Hypothalamus (tissue), 51 donors: ENCODE measurements at regions not wholly inside any gene's neighbourhood (a gene's known extent, or its start where the extent isn't known, plus 50 kb on each side); places are given as distances from the start of the nearest gene placed in this dataset.
A peak's percentile ranks its signal among the peaks of the same experiment; 100 is the strongest.
"Not testable (repeated sequence)": the region's sequence is repeated elsewhere in the genome, so short reads cannot be mapped to it uniquely, and the experiment has no call there.

Experiments
- DNase-seq, 51 donors: peaks; one replicate each; lab custom pipeline; 2025; lab: John Stamatoyannopoulos, UW

DNA sequence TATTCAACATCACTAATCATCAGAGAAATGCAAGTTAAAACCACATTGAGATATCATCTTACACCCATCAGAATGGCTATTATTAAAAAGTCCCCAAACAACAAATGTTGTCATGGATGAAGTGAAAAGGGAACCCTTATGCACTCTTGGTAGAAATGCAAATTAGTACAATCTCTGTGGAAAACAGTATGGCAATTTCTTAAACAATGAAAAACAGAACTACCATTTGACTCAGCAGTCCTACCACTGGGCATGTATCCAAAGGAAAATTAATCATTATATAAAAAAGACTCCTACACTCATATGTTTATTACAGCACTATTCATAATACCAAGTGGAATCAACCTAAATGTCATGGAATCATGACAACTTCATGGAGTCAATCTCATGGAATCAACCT lies 611.3 kb upstream of the GJE1 start:
- no peak for DNase-seq

- no peak for DNase-seq
Measured at GRCh38 chr6:141513830-141514229, 618.9 kb upstream of the GJE1 start.

- no peak for DNase-seq
Measured at GRCh38 chr6:141510803-141511202, 621.9 kb upstream of the GJE1 start.

DNA sequence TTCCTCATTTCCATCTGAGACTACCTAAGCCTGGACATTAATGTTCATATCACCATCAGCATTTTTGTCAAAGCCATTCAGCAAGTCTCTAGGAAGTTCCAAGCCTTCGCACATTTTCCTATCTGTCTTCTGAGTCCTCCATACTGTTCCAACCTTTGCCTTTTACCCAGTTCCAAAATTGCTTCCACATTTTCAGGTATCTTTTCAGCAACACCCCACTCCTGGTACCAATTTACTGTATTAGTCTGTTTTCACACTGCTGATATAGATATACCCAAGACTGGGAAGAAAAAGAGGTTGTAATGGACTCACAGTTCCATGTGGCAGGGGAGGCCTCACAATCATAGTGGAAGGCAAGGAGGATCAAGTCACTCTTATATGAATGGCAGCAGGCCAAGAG lies 626.7 kb upstream of the GJE1 start:
- DNase-seq = not testable (repeated sequence)

DNA sequence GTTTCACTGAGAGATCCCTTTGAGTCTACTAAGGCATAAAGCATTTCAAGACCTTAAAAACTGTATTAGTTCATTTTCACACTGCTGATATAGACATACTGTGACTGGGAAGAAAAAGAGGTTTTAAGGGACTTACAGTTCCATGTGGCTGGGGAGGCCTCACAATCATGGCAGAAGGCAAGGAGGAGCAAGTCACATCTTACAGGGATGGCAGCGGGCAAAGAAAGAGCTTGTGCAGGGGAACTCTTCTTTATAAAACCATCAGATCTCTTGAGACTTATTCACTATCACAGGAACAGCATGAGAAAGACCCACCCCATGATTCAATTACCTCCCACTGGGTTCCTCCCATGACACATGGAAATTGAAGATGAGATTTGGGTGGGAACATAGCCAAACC lies 628.4 kb upstream of the GJE1 start:
- not testable (repeated sequence) for DNase-seq

DNA sequence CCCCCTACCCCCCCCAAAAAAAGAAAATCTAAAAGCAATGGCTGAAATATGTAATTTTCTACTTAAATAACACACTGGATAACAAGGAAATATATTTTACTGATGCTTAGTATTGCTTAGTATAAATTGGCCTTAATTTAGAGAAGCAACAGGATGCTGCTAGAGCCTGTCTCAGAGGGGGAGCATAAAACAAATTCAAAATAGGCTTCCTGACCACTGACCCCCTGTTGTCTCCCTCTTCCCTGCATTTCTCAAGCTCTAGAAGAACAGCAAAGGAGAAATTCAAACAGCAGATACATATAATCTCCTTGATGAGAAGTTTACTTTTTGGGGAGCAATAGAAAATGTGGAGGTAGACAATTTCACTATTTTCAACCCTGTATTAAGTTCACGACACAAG lies 631.1 kb upstream of the GJE1 start:
- DNase-seq = no peak

- no peak for DNase-seq
Measured at GRCh38 chr6:141498977-141499376, 633.7 kb upstream of the GJE1 start.

GRCh38 chr6:141492521-141493284 lies 640.0 kb upstream of the GJE1 start:
- DNase-seq = no peak

DNA sequence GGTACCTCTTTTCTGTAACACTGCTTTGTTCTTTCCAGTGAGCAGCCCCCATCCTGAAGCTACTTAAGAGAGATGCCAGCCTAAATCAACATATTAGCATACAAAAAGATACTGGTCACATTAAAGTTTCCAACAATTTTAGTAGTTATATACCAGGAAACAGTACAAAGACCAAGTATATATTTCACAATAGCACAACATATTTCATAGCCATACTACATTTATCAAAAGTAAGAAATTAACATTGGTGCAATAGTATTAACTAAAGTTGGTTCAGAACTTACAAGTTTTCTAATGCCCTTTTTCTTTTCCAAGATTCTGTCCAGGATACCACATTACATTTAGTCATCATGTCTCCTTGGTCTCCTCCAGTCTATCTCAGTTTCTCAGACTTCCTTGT lies 641.0 kb upstream of the GJE1 start:
- no peak for DNase-seq

DNA sequence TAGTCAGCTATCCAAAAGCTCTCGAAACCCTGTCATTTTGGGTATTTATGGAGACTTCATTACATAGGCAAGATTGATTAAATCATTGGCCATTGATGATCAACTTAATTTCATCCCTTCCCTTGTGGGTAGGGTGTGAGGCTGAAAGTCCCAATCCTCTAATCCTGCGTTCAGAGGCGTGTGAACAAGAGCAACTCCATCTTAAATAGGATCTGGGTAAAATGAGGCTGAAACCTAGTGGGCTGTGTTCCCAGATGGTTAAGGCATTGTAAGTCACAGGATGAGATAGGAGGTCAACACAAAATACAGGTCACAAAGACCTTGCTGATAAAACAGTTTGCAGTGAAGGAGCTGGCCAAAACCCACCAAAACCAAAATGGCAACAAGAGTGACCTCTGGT lies 641.7 kb upstream of the GJE1 start:
- DNase-seq = no peak

DNA sequence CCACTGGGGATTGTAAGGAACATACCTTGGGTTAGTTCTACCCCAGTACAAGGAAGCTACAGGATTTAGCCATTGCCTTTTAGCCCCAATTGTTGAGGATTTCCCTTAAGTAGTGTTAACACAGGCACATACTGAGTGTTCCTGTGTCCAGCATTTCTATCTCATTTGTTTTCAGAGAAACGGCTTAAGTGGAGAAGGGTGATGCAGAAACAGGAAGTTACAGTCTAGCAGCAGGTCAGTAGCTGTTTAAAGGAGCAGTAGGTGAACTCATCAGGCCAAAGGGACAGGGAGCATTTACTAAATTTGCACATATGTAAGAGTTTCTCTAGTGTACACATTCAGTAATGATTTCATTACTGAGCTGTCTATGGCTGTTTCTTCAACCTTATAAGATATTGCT lies 644.2 kb upstream of the GJE1 start:
- DNase-seq = no peak

- no peak for DNase-seq
Measured at GRCh38 chr6:141486942-141487341, 645.8 kb upstream of the GJE1 start.

DNA sequence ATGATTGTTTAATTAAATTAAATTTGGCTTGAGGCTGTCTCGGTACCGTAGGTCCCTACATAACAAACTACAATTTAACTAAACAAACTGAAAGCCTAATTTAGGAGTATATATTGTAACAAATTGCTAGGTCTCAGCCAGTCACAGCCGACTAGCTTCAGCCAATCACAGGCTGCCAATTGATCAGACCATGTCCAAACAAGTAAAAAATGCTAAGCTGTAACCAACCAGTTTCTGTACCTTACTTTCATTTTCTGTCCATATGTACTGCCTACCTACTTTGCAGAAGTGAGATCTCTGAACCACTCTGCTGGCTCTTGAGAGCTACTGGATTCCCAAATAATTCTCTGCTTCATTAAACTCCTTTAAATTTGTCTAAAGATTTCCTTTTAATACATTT lies 648.0 kb upstream of the GJE1 start:
- peak in 1 of 51 donors; percentile 2 for DNase-seq

GRCh38 chr6:141483598-141484061 lies 649.1 kb upstream of the GJE1 start:
- peak in 6 of 51 donors; percentile 0 to 50 (median 2) for DNase-seq

- DNase-seq = no peak
Measured at GRCh38 chr6:141482796-141483597, 649.7 kb upstream of the GJE1 start.

DNA sequence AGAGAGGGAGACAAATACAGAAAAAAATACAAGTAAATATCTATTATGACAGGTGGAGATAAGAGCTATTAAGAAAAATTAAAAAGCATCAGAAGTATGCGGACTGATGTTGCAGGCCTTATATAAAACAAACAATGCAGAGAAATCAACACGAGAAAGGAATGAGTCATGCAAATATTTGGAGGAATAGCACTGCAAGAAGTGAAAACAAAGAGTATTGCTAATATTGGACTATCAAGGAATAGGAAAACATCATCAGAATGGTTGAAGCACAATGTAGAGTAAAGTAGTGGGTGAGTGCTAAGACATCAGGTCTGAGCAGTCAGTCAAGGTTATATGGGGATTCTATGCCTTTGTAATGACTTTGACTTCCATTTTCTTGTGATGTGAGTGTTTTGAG lies 657.5 kb upstream of the GJE1 start:
- no peak for DNase-seq

DNA sequence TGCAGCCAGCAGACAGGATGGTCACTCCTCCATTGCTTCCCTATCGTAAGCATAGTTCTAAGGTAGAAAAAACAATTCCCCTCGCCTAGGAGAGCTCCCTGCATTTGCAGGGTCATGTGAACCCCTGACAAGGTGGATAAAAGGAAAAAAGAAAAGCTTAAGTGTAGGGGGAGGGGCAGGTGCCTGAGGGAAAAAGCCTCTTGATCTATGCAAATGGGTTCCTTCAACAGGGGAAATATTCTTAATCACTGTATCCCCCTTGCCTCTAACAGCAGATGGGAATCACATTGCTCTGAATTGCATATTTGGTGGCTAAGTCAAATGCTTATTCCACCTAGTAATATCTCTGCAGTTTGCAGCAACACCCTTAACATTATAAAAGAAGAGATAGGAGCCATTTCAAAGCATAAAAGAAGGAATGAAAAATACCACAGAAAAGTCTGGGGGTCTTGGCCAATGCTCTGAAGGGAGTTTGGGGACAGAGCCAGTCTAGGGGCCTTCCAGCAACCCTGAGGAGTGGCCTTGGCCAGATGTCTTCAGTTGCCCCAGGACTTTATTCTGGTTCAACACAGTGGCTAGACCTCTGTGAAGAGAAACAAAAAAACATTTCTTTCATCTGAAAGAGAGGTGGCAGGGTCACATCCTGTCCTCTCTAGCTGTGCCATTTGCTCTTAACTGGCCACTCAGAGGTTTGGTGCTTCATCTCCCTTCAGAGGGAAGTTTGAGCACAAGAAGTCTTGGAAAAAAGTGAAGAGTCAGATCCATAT lies 660.4 kb upstream of the GJE1 start:
- DNase-seq = no peak

DNA sequence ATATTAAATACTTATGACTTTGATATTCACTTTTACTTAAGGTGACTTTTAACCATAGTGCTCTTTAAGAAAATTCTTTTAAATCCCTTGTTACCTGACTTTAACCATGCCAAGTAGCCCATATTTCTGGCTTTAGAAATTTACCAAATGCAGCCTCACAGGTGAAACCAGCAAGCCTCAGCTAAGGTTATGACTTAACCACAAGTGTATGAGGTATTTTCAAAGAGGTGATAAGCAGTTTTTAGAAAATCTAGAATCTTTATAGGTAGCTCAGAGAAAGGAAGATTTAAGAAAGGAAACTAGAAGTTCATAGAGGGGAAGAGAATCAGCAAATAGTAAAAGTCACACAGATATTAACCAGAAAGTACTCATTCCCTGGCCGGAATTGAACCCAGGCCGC lies 661.9 kb upstream of the GJE1 start:
- no peak for DNase-seq

DNA sequence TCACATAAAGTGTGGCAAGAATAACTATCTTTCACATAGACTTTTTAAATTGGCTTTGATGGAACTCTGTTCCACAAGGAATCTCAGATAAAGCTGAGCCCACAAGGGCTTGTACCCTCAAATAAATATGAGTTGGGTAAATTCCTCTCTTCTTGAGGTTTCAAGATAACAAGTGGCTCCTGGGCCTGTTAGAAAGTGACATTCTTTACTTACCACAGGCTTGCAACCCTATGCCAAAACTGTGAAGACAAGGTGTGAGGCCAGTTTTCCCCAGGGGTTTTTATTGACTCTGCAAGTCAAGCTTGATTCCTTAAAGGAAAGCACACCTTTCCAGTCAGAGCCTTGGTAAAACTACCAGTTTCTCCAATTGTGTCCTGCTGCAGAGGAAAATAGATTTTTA lies 664.8 kb upstream of the GJE1 start:
- DNase-seq = no peak

GRCh38 chr6:141467041-141467440 lies 665.7 kb upstream of the GJE1 start:
- no peak for DNase-seq

GRCh38 chr6:141464896-141465295 lies 667.8 kb upstream of the GJE1 start:
- no peak for DNase-seq
